AG09309 (cell line): ENCODE measurements at regions not wholly inside any gene's neighbourhood (a gene's known extent, or its start where the extent isn't known, plus 50 kb on each side); places are given as distances from the start of the nearest gene placed in this dataset.

Source experiments
- DNase-seq: peaks from one replicate; pipeline ENCODE4 v3.0.0-alpha.2; 2010; ENCODE audit warnings: low read depth
- H3K4me3 ChIP-seq: 2 replicates; pipeline ENCODE4 v1.5.1; 2011; ENCODE audit warnings: mild to moderate bottlenecking, low read depth, low read length, moderate library complexity; ENCODE audit not compliant: control insufficient read depth
- TF ChIP-seq, protein P1 (sequence below): IDR thresholded peaks from 2 replicates; pipeline ENCODE4 v1.5.1; 2011; ENCODE audit warnings: mild to moderate bottlenecking, low read depth, low read length, inconsistent platforms; ENCODE audit not compliant: insufficient read depth, control insufficient read depth; ENCODE audit errors: missing control alignments

DNA sequence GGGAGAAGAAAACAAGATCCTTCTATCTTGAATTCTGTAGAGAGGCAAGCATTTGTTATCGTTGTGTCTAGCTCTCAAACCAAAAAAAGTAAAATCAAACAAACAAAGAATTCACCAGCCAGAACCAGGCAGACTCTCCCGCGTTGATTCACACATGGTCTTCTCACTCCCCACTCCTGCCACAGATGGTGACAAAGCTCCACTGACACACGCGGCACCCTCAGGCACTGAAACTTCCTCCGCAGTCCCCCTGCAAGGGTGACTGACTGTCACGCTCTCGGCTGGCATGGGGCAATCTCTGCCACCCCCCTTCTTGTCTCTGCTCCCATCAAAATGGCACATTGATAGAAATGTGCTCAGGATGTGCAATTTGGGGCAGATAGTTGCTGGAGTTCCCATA is 304.9 kb downstream of the DHX15 start:
- TF ChIP-seq, protein P1, sequence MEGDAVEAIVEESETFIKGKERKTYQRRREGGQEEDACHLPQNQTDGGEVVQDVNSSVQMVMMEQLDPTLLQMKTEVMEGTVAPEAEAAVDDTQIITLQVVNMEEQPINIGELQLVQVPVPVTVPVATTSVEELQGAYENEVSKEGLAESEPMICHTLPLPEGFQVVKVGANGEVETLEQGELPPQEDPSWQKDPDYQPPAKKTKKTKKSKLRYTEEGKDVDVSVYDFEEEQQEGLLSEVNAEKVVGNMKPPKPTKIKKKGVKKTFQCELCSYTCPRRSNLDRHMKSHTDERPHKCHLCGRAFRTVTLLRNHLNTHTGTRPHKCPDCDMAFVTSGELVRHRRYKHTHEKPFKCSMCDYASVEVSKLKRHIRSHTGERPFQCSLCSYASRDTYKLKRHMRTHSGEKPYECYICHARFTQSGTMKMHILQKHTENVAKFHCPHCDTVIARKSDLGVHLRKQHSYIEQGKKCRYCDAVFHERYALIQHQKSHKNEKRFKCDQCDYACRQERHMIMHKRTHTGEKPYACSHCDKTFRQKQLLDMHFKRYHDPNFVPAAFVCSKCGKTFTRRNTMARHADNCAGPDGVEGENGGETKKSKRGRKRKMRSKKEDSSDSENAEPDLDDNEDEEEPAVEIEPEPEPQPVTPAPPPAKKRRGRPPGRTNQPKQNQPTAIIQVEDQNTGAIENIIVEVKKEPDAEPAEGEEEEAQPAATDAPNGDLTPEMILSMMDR: no peak
- no peak for DNase-seq
- no peak overlapping the region for H3K4me3 ChIP-seq

DNA sequence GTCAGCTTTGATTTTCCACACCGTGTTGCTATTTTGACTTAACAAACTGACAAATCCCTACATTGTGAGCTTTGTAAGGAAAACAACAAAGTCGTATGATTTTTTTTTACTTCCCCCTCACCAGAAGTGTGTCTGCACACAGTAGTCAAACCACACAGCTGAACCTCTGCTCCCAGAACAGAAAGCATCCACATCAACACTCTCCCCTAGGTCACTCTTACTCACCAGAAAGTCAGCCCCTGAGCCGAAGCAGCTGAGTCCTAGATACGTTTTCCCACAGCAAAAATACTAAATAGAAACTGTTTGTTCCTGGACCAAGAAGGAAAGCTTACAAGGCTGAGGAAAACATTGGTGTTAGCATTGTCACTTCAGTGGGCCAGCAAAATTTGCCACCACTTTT is 305.7 kb downstream of the DHX15 start:
- TF ChIP-seq, protein P1: no peak
- no peak overlapping the region for H3K4me3 ChIP-seq
- DNase-seq: no peak

DNA sequence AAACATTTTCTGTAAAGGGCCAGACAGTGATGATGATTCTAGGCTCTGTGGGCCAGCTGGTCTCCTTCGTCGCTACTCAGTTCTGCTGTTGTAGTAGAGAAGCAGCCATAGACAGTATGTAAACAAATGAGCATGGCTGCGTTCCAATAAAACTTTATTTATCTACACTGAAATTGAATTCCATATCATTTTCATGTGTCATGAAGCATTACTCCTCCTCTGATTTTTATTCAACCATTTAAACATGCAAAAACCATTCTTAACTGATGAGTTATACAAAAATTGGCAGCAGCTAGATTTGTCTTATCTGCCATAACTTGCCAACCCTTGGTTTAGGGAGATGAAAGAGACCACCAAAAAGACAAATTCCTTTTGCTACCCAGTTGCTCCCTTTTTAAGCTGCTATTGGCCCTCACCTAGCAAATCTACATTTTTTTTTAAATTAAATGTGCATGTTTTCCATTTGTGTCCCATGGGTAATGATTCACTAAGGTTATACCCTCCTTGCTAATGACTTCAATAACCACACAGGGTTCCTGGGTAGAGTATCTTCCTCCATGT is 309.9 kb downstream of the DHX15 start:
- H3K4me3 ChIP-seq: no peak overlapping the region
- TF ChIP-seq, protein P1: no peak
- DNase-seq: no peak

- no peak for DNase-seq
- no peak overlapping the region for H3K4me3 ChIP-seq
- TF ChIP-seq, protein P1: no peak
Measured at GRCh38 chr4:24273136-24273535, 311.2 kb downstream of the DHX15 start.

DNA sequence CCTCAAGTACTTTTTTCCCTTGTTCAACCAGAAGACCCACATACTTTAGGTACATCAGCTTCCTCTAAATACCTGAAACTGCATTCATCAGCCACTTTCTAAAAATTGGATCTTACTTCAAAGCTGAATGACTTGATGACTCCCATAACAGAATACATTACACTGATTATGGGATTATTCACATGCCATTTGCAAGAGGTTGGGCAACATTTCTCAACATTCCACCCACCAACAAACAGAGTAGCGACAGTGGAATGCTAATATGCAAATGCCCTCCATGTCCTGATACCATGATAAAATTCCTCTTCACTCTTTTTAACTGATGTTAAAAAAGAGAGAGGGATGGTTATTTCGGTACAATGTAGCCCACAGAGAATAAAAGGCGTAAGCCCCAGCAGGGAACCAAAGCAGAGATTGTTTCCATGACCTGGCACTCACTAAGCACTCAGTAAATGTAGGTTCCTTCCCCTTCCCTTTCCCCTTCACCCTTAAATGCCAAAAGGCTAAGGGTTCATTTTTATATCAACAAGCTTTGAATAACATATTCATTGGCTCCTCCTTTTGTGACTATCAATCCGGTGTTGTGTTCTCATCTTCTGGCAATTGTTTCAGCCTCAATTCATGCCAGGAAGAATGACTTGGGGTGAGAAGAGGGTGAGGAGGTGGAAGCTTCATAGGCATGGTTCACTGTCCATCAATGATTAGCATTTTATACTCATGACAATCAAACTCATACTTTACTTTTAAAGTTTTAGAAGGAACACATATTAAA is 317.2 kb downstream of the DHX15 start:
- TF ChIP-seq, protein P1: no peak
- no peak overlapping the region for H3K4me3 ChIP-seq
- DNase-seq: no peak

DNA sequence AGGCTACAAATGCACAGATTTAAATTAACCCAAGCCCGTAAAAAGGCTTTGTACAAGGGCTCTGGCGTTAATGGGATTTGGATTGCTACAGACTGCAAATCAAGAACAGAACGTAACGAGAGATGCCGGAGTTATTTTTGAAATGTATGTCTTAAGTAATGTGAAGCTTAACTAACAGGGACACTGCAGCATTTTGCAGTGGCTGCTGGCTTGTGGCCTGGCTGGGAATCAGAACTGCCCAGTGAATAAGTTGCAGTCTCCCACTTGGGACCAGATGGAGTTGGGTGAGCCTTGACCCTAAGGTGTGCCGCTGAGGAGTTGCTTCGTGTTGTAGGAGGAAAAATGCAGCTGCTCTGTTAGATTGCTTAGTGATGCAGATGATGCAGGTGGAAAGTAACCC is 318.4 kb downstream of the DHX15 start:
- TF ChIP-seq, protein P1: no peak
- DNase-seq: no peak
- H3K4me3 ChIP-seq: no peak overlapping the region
